Hindlimb muscle (tissue), 1 donor: ENCODE measurements at regions not wholly inside any gene's neighbourhood (a gene's known extent, or its start where the extent isn't known, plus 50 kb on each side); places are given as distances from the start of the nearest gene placed in this dataset.
"Not testable (repeated sequence)": the region's sequence is repeated elsewhere in the genome, so short reads cannot be mapped to it uniquely, and the experiment has no call there.

ENCODE experiments used
- DNase-seq: peaks from one replicate; pipeline ENCODE4 v3.0.0-alpha.2; 2013

- DNase-seq: peak; percentile 12
Measured at GRCh38 chr9:15032860-15033259, 122.6 kb upstream of the FREM1 start.

GRCh38 chr9:15021146-15021545 lies 110.9 kb upstream of the FREM1 start:
- no peak for DNase-seq

- no peak for DNase-seq
Measured at GRCh38 chr9:15018096-15018637, 107.9 kb upstream of the FREM1 start.

- DNase-seq: no peak
Measured at GRCh38 chr9:15010581-15010980, 100.4 kb upstream of the FREM1 start.

GRCh38 chr9:15007698-15008097 lies 97.5 kb upstream of the FREM1 start:
- no peak for DNase-seq

- no peak for DNase-seq
Measured at GRCh38 chr9:14994738-14995137, 84.5 kb upstream of the FREM1 start.

GRCh38 chr9:14993901-14994554 lies 83.8 kb upstream of the FREM1 start:
- no peak for DNase-seq

GRCh38 chr9:14993061-14993800 lies 83.0 kb upstream of the FREM1 start:
- DNase-seq: peak; percentile 91

- peak; percentile 29 for DNase-seq
Measured at GRCh38 chr9:14992516-14992915, 82.3 kb upstream of the FREM1 start.

GRCh38 chr9:14992081-14992480 lies 81.9 kb upstream of the FREM1 start:
- peak; percentile 46 for DNase-seq

GRCh38 chr9:14990647-14991046 lies 80.4 kb upstream of the FREM1 start:
- not testable (repeated sequence) for DNase-seq

- DNase-seq: no peak
Measured at GRCh38 chr9:14989811-14990210, 79.6 kb upstream of the FREM1 start.

GRCh38 chr9:14989336-14989735 lies 79.1 kb upstream of the FREM1 start:
- not testable (repeated sequence) for DNase-seq

- no peak for DNase-seq
Measured at GRCh38 chr9:14987858-14988257, 77.6 kb upstream of the FREM1 start.

GRCh38 chr9:14985419-14985818 lies 75.2 kb upstream of the FREM1 start:
- no peak for DNase-seq

GRCh38 chr9:14983599-14983998 lies 73.4 kb upstream of the FREM1 start:
- DNase-seq: no peak

- peak; percentile 46 for DNase-seq
Measured at GRCh38 chr9:14981291-14981950, 71.2 kb upstream of the FREM1 start.

- no peak for DNase-seq
Measured at GRCh38 chr9:14978022-14979000, 68.1 kb upstream of the FREM1 start.

GRCh38 chr9:14967450-14968321 lies 57.5 kb upstream of the FREM1 start:
- no peak for DNase-seq

- no peak for DNase-seq
Measured at GRCh38 chr9:14962193-14962882, 52.1 kb upstream of the FREM1 start.
